Mesenteric fat pad (tissue), 1 donor: ENCODE measurements at regions not wholly inside any gene's neighbourhood (a gene's known extent, or its start where the extent isn't known, plus 50 kb on each side); places are given as distances from the start of the nearest gene placed in this dataset.
"Not testable (repeated sequence)": the region's sequence is repeated elsewhere in the genome, so short reads cannot be mapped to it uniquely, and the experiment has no call there.

Experiments used
- DNase-seq: peaks from one replicate; pipeline ENCODE4 v3.0.0-alpha.2; 2020; ENCODE audit warnings: low spot score
- donor health status: DM: yes; HTN: yes; CAD: no.

- no peak for DNase-seq
Observed at GRCh38 chr6:122153557-122153956, 245.9 kb upstream of the HSF2 start.

GRCh38 chr6:122154155-122154554, 245.3 kb upstream of the HSF2 start:
- DNase-seq: no peak

GRCh38 chr6:122154912-122155575, 244.4 kb upstream of the HSF2 start:
- no peak for DNase-seq

- no peak for DNase-seq
Observed at GRCh38 chr6:122161136-122161535, 238.3 kb upstream of the HSF2 start.

GRCh38 chr6:122165014-122165413, 234.4 kb upstream of the HSF2 start:
- DNase-seq: no peak

GRCh38 chr6:122170274-122170673, 229.2 kb upstream of the HSF2 start:
- DNase-seq: no peak

GRCh38 chr6:122178988-122179387, 220.5 kb upstream of the HSF2 start:
- no peak for DNase-seq

GRCh38 chr6:122180132-122180531, 219.3 kb upstream of the HSF2 start:
- no peak for DNase-seq

GRCh38 chr6:122182061-122182460, 217.4 kb upstream of the HSF2 start:
- DNase-seq: no peak

GRCh38 chr6:122184401-122184827, 215.0 kb upstream of the HSF2 start:
- DNase-seq: no peak

- DNase-seq: not testable (repeated sequence)
Observed at GRCh38 chr6:122185458-122185857, 214.0 kb upstream of the HSF2 start.

GRCh38 chr6:122187186-122187585, 212.3 kb upstream of the HSF2 start:
- no peak for DNase-seq

GRCh38 chr6:122198922-122199321, 200.5 kb upstream of the HSF2 start:
- DNase-seq: no peak

GRCh38 chr6:122200440-122200839, 199.0 kb upstream of the HSF2 start:
- DNase-seq: no peak

GRCh38 chr6:122202576-122203137, 196.8 kb upstream of the HSF2 start:
- DNase-seq: no peak

GRCh38 chr6:122207061-122207460, 192.4 kb upstream of the HSF2 start:
- DNase-seq: no peak

- no peak for DNase-seq
Observed at GRCh38 chr6:122207794-122208193, 191.7 kb upstream of the HSF2 start.

GRCh38 chr6:122214605-122215318, 184.7 kb upstream of the HSF2 start:
- DNase-seq: no peak

GRCh38 chr6:122220254-122220653, 179.2 kb upstream of the HSF2 start:
- no peak for DNase-seq

- no peak for DNase-seq
Observed at GRCh38 chr6:122222761-122223160, 176.7 kb upstream of the HSF2 start.

GRCh38 chr6:122223251-122223650, 176.2 kb upstream of the HSF2 start:
- DNase-seq: no peak

GRCh38 chr6:122238861-122239260, 160.6 kb upstream of the HSF2 start:
- no peak for DNase-seq
